HG03175 (cell line): ENCODE measurements at regions not wholly inside any gene's neighbourhood (a gene's known extent, or its start where the extent isn't known, plus 50 kb on each side); places are given as distances from the start of the nearest gene placed in this dataset.

Experiments
- ATAC-seq: cut with Tn5 transposase; IDR thresholded peaks from one replicate; pipeline ENCODE4 v1.9.1; 2021; ENCODE audit warnings: mild to moderate bottlenecking, moderate library complexity; ENCODE audit not compliant: unreplicated experiment

GRCh38 chr7:18081617-18082016, 54.0 kb upstream of the PRPS1L1 start:
- no peak for ATAC-seq

- no peak for ATAC-seq
Measured at GRCh38 chr7:18082169-18082568, 54.5 kb upstream of the PRPS1L1 start.

- peak; percentile 39 for ATAC-seq
Measured at GRCh38 chr7:18086165-18087025, 58.7 kb upstream of the PRPS1L1 start.

- peak; percentile 25 for ATAC-seq
Measured at GRCh38 chr7:18087026-18087686, 59.5 kb upstream of the PRPS1L1 start.

- no peak for ATAC-seq
Measured at GRCh38 chr7:18087687-18088078, 60.0 kb upstream of the PRPS1L1 start.

- no peak for ATAC-seq
Measured at GRCh38 chr7:18096087-18096486, 68.4 kb upstream of the PRPS1L1 start.

- no peak for ATAC-seq
Measured at GRCh38 chr7:18102576-18102975, 74.9 kb upstream of the PRPS1L1 start.

- no peak for ATAC-seq
Measured at GRCh38 chr7:18103436-18104218, 76.0 kb upstream of the PRPS1L1 start.

- ATAC-seq = no peak
Measured at GRCh38 chr7:18109762-18110161, 82.1 kb upstream of the PRPS1L1 start.

- no peak for ATAC-seq
Measured at GRCh38 chr7:18116661-18117060, 89.0 kb upstream of the PRPS1L1 start.

- ATAC-seq = no peak
Measured at GRCh38 chr7:18117482-18117881, 89.8 kb upstream of the PRPS1L1 start.

GRCh38 chr7:18119985-18120384, 92.3 kb upstream of the PRPS1L1 start:
- ATAC-seq = no peak

GRCh38 chr7:18123508-18124239, 96.0 kb upstream of the PRPS1L1 start:
- ATAC-seq = no peak

- ATAC-seq = no peak
Measured at GRCh38 chr7:18125476-18125875, 97.8 kb upstream of the PRPS1L1 start.

- no peak for ATAC-seq
Measured at GRCh38 chr7:18126281-18126680, 98.6 kb upstream of the PRPS1L1 start.

- no peak for ATAC-seq
Measured at GRCh38 chr7:18128846-18129245, 101.2 kb upstream of the PRPS1L1 start.

GRCh38 chr7:18132811-18133210, 105.2 kb upstream of the PRPS1L1 start:
- no peak for ATAC-seq

- no peak for ATAC-seq
Measured at GRCh38 chr7:18133921-18134320, 106.3 kb upstream of the PRPS1L1 start.

- ATAC-seq = no peak
Measured at GRCh38 chr7:18140943-18141342, 113.3 kb upstream of the PRPS1L1 start.

- no peak for ATAC-seq
Measured at GRCh38 chr7:18144166-18144565, 116.5 kb upstream of the PRPS1L1 start.

- ATAC-seq = no peak
Measured at GRCh38 chr7:18145160-18145559, 117.5 kb upstream of the PRPS1L1 start.
